ENCODE measurements at regions not wholly inside any gene's neighbourhood (a gene's known extent, or its start where the extent isn't known, plus 50 kb on each side); places are given as distances from the start of the nearest gene placed in this dataset.

DNA sequence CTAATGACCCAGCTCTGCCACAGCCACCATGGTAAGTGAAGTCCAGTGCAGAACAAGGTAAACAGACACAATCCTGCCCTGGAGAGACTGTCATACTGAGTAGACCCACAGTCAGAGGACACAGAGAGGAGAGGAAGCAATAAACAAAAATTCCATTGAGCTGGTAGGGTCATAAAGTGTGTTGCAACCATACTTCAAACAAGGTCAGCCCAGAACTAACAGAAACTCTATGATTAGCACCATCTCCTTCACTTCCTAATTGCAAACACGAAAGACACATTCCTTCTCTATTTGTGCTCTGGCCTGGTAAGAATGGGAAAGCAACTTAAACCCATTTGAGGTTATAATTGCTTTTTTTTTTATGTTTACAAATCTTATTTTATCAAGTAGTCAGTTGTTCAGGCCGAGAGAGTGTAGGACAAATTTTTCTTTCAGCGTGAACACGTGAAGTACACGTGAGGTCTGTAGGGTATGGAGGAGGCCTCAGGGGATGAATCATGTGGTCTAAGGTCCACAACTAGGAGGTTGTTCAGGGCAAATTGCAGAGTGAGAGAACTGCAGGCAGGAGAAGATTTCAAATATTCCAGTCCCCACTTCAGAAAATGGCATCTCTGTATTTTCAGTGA, 71.4 kb upstream of the GLS start:
- intact Hi-C loops (cut with micrococcal nuclease), result no loop called here
- peaks cover 9% of the 10 kb centered on the region for H3K4me1 Mint-ChIP-seq (ENCODE audit: low read depth)
- no peak overlapping the region for H3K4me3 Mint-ChIP-seq
- H3K9me3 Mint-ChIP-seq, result no peaks in the 10 kb centered on the region
- no peak overlapping the region for H3K27ac Mint-ChIP-seq
- H3K27me3 Mint-ChIP-seq, result no peaks in the 10 kb centered on the region
- H3K36me3 Mint-ChIP-seq (ENCODE audit: low read depth), result no peaks in the 10 kb centered on the region

- H3K27ac Mint-ChIP-seq, result no peak overlapping the region
- H3K9me3 Mint-ChIP-seq, result no peaks in the 10 kb centered on the region
- H3K36me3 Mint-ChIP-seq (ENCODE audit: low read depth), result no peaks in the 10 kb centered on the region
- peaks cover 11% of the 10 kb centered on the region for H3K4me1 Mint-ChIP-seq (ENCODE audit: low read depth)
- no peaks in the 10 kb centered on the region for H3K27me3 Mint-ChIP-seq
- H3K4me3 Mint-ChIP-seq, result no peak overlapping the region
- intact Hi-C loops (cut with micrococcal nuclease), result no loop called here
These were observed 70.6 kb upstream of the GLS start for GRCh38 chr2:190809876-190810525.

GRCh38 chr2:190810981-190811587, 69.5 kb upstream of the GLS start:
- Mint-ChIP-seq H3K27me3 (no peaks in the 10 kb centered on the region), H3K27ac (no peak overlapping the region), H3K36me3 (ENCODE audit: low read depth) (no peaks in the 10 kb centered on the region), H3K9me3 (peaks cover 2% of the 10 kb centered on the region), H3K4me3 (no peak overlapping the region), H3K4me1 (ENCODE audit: low read depth) (peaks cover 11% of the 10 kb centered on the region)
- intact Hi-C loops (cut with micrococcal nuclease), result no loop called here

DNA sequence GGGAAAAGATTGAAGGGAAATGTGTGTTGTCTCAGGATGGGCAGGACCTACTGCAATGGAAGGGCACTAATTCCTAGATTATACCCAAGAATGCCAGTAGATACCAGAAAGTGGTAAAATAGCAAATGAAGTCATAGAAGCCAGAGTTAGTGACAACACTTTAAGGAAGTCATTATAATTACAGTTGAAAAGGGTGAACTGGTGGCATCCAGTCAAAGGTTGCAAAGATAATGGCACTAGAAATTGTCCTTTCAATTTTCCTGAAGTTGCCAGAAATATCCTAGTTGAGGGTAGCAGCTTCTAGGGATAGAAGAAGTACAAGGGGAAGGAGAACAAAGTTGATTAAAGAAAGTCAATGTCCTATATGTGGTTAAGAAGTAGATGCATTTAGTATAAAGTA, 68.8 kb upstream of the GLS start:
- H3K27ac Mint-ChIP-seq, result no peak overlapping the region
- intact Hi-C loops (cut with micrococcal nuclease), result no loop called here

DNA sequence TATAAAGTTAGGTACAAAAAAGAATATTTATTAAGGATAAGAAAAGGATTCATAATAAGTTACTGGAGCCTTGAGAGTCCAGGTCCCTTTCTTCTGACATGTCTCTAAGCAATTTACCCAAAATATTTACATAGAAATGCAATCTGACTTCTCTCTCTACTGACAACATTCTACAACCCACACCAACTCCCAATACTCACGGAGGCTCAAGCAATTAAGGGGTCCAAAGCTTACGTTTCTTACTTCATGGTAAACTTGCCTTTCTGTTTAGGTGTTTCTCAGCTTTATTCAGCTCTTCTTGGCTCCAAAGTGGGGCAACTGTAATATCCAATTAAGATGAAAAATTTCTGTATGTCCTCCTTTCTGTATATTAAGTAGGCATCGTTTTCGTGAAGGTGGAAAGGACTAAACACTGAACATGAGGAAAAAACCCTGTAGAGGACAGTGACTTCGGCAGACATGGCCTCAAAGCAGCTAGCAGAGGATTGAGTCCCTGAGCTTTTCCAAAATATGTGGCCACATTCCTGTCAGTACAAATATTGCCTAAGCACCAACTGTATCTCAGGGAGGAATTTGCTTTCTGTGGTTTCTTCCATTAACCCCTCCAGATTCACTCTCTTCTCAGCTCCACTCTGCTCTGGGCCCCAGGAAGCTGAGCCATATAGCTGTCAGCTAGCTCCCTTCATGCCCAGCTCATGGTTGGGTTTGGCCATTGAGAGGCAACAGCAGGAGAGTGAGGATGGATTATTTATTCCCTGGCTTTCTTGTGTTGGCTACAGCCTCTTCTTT, 67.9 kb upstream of the GLS start:
- Mint-ChIP-seq H3K4me1 (ENCODE audit: low read depth) (peaks cover 11% of the 10 kb centered on the region), H3K9me3 (peaks cover 18% of the 10 kb centered on the region), H3K27me3 (no peaks in the 10 kb centered on the region), H3K36me3 (ENCODE audit: low read depth) (no peaks in the 10 kb centered on the region), H3K27ac (no peak overlapping the region), H3K4me3 (no peak overlapping the region)
- intact Hi-C loops (cut with micrococcal nuclease), result no loop called here

More for the DNA sequence above, 68.8 kb upstream of the GLS start:
- Mint-ChIP-seq H3K27me3 (no peaks in the 10 kb centered on the region), H3K4me3 (no peak overlapping the region), H3K9me3 (peaks cover 9% of the 10 kb centered on the region), H3K36me3 (ENCODE audit: low read depth) (no peaks in the 10 kb centered on the region), H3K4me1 (ENCODE audit: low read depth) (peaks cover 11% of the 10 kb centered on the region)

- Mint-ChIP-seq H3K4me3 (no peak overlapping the region), H3K27ac (no peak overlapping the region), H3K36me3 (ENCODE audit: low read depth) (no peaks in the 10 kb centered on the region), H3K4me1 (ENCODE audit: low read depth) (peaks cover 5% of the 10 kb centered on the region), H3K27me3 (no peaks in the 10 kb centered on the region), H3K9me3 (peaks cover 20% of the 10 kb centered on the region)
- intact Hi-C loops (cut with micrococcal nuclease), result no loop called here
These were observed 65.4 kb upstream of the GLS start for GRCh38 chr2:190815226-190815625.

- H3K27ac Mint-ChIP-seq, result no peak overlapping the region
- peaks cover 20% of the 10 kb centered on the region for H3K9me3 Mint-ChIP-seq
- H3K4me3 Mint-ChIP-seq, result no peak overlapping the region
- peaks cover 11% of the 10 kb centered on the region for H3K4me1 Mint-ChIP-seq (ENCODE audit: low read depth)
- no peaks in the 10 kb centered on the region for H3K36me3 Mint-ChIP-seq (ENCODE audit: low read depth)
- no peaks in the 10 kb centered on the region for H3K27me3 Mint-ChIP-seq
- intact Hi-C loops (cut with micrococcal nuclease), result no loop called here
These were observed 63.5 kb upstream of the GLS start for GRCh38 chr2:190817082-190817481.

- Mint-ChIP-seq H3K36me3 (ENCODE audit: low read depth) (no peaks in the 10 kb centered on the region), H3K9me3 (peaks cover 20% of the 10 kb centered on the region), H3K4me1 (ENCODE audit: low read depth) (peaks cover 5% of the 10 kb centered on the region), H3K27me3 (no peaks in the 10 kb centered on the region), H3K27ac (no peak overlapping the region), H3K4me3 (no peak overlapping the region)
- intact Hi-C loops (cut with micrococcal nuclease), result no loop called here
These were observed 60.8 kb upstream of the GLS start for GRCh38 chr2:190819840-190820301.

- no peaks in the 10 kb centered on the region for H3K36me3 Mint-ChIP-seq (ENCODE audit: low read depth)
- no peaks in the 10 kb centered on the region for H3K27me3 Mint-ChIP-seq
- H3K4me1 Mint-ChIP-seq (ENCODE audit: low read depth), result peaks cover 5% of the 10 kb centered on the region
These were observed 60.2 kb upstream of the GLS start for GRCh38 chr2:190820416-190820815.

GRCh38 chr2:190822043-190822442, 58.6 kb upstream of the GLS start:
- intact Hi-C loops (cut with micrococcal nuclease), result no loop called here
- Mint-ChIP-seq H3K27me3 (no peaks in the 10 kb centered on the region), H3K4me1 (ENCODE audit: low read depth) (peaks cover 5% of the 10 kb centered on the region), H3K9me3 (peaks cover 8% of the 10 kb centered on the region), H3K36me3 (ENCODE audit: low read depth) (no peaks in the 10 kb centered on the region), H3K4me3 (no peak overlapping the region), H3K27ac (no peak overlapping the region)

More at GRCh38 chr2:190820416-190820815, 60.2 kb upstream of the GLS start:
- no peak overlapping the region for H3K27ac Mint-ChIP-seq
- intact Hi-C loops (cut with micrococcal nuclease), result no loop called here
- H3K9me3 Mint-ChIP-seq, result peaks cover 20% of the 10 kb centered on the region
- H3K4me3 Mint-ChIP-seq, result no peak overlapping the region

DNA sequence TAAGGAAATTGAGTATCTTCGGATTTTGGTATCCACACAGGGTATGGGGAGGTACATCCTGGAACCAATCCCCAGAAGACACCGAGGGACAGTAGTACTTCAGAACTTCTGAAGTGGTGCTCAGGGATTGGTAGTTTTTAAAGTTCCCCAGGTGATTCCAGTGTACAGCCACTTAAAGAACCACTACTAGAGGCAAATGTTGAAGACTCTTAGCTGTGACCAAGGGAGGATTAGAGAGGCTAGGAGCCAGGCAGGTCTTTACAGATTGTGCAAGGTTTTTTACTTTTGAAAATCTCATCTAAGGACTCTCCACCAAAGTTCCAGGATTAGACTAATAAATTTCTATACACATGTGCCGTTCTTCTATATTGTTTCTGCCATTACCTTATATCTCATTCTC, 52.9 kb upstream of the GLS start:
- H3K27me3 Mint-ChIP-seq, result peaks cover 2% of the 10 kb centered on the region
- intact Hi-C loops (cut with micrococcal nuclease), result no loop called here
- H3K36me3 Mint-ChIP-seq (ENCODE audit: low read depth), result no peaks in the 10 kb centered on the region
- no peaks in the 10 kb centered on the region for H3K9me3 Mint-ChIP-seq
- no peak overlapping the region for H3K4me3 Mint-ChIP-seq
- peaks cover 12% of the 10 kb centered on the region for H3K4me1 Mint-ChIP-seq (ENCODE audit: low read depth)
- no peak overlapping the region for H3K27ac Mint-ChIP-seq

DNA sequence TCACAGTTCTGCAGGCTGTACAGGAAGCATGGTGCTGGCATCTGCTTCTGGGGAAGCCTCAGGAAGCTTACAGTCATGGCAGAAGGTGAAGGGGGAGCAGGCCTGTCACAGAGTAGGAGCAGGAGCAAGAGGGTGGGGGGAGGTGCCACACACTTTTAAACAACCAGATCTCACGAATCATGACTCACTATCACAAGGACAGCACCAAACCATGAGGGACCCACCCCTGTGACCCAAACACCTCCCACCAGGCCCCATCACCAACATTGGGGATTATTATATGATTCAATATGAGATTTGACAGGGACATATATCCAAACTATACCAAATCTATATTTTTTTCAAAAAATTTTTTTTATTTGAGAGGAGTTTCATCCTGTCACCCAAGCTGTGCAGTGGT, 51.0 kb upstream of the GLS start:
- peaks cover 2% of the 10 kb centered on the region for H3K27me3 Mint-ChIP-seq
- H3K4me3 Mint-ChIP-seq, result no peak overlapping the region
- no peak overlapping the region for H3K27ac Mint-ChIP-seq
- H3K9me3 Mint-ChIP-seq, result no peaks in the 10 kb centered on the region
- no peaks in the 10 kb centered on the region for H3K36me3 Mint-ChIP-seq (ENCODE audit: low read depth)
- intact Hi-C loops (cut with micrococcal nuclease), result no loop called here
- H3K4me1 Mint-ChIP-seq (ENCODE audit: low read depth), result peaks cover 12% of the 10 kb centered on the region
